ENCODE measurements at regions not wholly inside any gene's neighbourhood (a gene's known extent, or its start where the extent isn't known, plus 50 kb on each side); places are given as distances from the start of the nearest gene placed in this dataset.

- Histone ChIP-seq H3K79me2 (no peaks in the 10 kb centered on the region), H3K27ac (no peak overlapping the region), H3K4me2 (ENCODE audit: low read length) (no peak overlapping the region), H3K4me3 (ENCODE audit: low read depth, low read length) (no peak overlapping the region), H3K9me3 (ENCODE audit: control insufficient read depth, low read length) (no peaks in the 10 kb centered on the region), H3K27me3 (ENCODE audit: control insufficient read depth, insufficient read depth, low read length) (no peaks in the 10 kb centered on the region), H3K36me3 (ENCODE audit: control insufficient read depth, insufficient read depth, low read length) (no peaks in the 10 kb centered on the region), H3K9ac (no peak overlapping the region), H2AFZ (no peak overlapping the region), H3K4me1 (peaks cover 12% of the 10 kb centered on the region)
- TF ChIP-seq, protein P1, sequence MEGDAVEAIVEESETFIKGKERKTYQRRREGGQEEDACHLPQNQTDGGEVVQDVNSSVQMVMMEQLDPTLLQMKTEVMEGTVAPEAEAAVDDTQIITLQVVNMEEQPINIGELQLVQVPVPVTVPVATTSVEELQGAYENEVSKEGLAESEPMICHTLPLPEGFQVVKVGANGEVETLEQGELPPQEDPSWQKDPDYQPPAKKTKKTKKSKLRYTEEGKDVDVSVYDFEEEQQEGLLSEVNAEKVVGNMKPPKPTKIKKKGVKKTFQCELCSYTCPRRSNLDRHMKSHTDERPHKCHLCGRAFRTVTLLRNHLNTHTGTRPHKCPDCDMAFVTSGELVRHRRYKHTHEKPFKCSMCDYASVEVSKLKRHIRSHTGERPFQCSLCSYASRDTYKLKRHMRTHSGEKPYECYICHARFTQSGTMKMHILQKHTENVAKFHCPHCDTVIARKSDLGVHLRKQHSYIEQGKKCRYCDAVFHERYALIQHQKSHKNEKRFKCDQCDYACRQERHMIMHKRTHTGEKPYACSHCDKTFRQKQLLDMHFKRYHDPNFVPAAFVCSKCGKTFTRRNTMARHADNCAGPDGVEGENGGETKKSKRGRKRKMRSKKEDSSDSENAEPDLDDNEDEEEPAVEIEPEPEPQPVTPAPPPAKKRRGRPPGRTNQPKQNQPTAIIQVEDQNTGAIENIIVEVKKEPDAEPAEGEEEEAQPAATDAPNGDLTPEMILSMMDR (IDR thresholded peaks at IDR 0.05) = no peak
Measured at GRCh38 chr17:62899361-62899760, 66.7 kb upstream of the TANC2 start.

GRCh38 chr17:62898239-62898864, 67.7 kb upstream of the TANC2 start:
- H2AFZ ChIP-seq = peak overlapping the region; percentile 23
- no peak overlapping the region for H3K27ac ChIP-seq
- H3K4me2 ChIP-seq (ENCODE audit: low read length) = no peak overlapping the region
- H3K79me2 ChIP-seq = no peaks in the 10 kb centered on the region
- H3K27me3 ChIP-seq (ENCODE audit: control insufficient read depth, insufficient read depth, low read length) = no peaks in the 10 kb centered on the region
- TF ChIP-seq, protein P1 (IDR thresholded peaks at IDR 0.05) = no peak
- H3K4me1 ChIP-seq = peaks cover 12% of the 10 kb centered on the region
- no peak overlapping the region for H3K9ac ChIP-seq
- H3K4me3 ChIP-seq (ENCODE audit: low read depth, low read length) = no peak overlapping the region
- no peaks in the 10 kb centered on the region for H3K9me3 ChIP-seq (ENCODE audit: control insufficient read depth, low read length)
- no peaks in the 10 kb centered on the region for H3K36me3 ChIP-seq (ENCODE audit: control insufficient read depth, insufficient read depth, low read length)

DNA sequence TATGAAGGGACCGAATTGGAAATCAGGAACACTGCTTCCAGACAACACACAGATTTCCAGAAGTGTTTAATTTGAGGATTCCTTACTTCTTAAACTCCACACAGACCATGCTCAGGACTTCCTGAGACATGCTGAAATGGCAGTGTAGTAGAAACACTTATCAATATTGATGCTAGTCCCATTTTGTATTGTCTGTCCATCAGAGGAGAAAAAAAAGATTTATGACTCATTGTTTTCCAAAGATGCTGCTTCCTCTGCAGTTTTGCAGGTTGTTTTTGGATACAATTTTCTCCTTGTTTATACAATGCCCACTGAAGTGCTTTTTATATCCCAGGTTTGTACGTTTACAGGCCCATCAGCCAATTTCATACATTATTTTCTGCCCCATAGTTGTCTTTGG, 68.3 kb upstream of the TANC2 start:
- Histone ChIP-seq H3K4me2 (ENCODE audit: low read length) (no peak overlapping the region), H3K36me3 (ENCODE audit: control insufficient read depth, insufficient read depth, low read length) (no peaks in the 10 kb centered on the region), H3K4me3 (ENCODE audit: low read depth, low read length) (no peak overlapping the region), H3K9ac (no peak overlapping the region), H3K4me1 (peaks cover 17% of the 10 kb centered on the region), H3K27ac (no peak overlapping the region), H3K9me3 (ENCODE audit: control insufficient read depth, low read length) (no peaks in the 10 kb centered on the region), H3K27me3 (ENCODE audit: control insufficient read depth, insufficient read depth, low read length) (no peaks in the 10 kb centered on the region), H3K79me2 (no peaks in the 10 kb centered on the region), H2AFZ (peak overlapping the region; percentile 23)
- TF ChIP-seq, protein P1 (IDR thresholded peaks at IDR 0.05) = no peak

DNA sequence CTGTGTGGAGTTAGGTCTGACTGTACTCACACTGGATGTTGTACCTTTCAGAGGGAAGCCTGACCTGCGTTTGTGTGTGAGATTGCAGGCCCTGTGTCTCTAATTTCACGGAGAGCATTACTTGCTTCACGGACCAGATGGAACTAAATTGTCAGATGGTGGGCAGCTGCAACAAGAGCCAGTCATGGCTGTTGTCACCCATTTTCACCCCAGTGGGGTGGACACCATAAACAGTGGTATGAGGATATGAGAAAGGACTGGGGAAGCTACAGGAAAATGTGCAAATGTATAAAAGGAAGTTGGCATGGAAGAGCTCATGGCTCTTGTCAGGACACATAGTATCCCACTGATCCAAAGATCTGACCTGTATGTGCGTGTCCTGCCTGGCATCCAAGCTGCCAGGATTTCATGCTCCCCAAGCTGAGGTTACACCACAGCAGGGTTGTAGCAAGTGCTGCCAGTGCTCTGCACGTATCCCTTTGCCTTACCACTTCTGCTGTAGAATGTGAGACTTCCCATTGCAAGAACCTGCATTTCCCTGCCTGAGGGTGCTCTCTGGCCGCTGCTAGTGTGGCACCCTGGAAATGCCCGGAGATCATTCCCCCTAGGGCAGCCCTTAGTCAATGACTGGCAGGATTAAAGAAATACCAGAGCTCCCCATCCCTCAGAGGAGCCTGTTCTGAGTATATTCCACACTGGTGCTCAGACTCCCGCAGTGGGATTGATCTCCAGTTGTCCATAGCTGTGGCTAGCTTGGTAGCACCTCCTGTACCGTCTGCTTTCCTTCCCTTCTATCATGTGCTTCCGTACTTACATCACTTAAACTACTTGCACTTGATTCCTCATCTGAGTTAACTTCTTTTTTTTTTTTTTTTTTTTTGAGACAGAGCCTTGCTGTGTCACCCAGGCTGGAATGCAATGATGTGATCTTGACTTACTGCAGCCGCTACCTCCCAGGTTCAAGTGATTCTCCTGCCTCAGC, 70.4 kb upstream of the TANC2 start:
- Histone ChIP-seq H3K79me2 (no peaks in the 10 kb centered on the region), H3K4me3 (ENCODE audit: low read depth, low read length) (no peak overlapping the region), H3K9me3 (ENCODE audit: control insufficient read depth, low read length) (no peaks in the 10 kb centered on the region), H3K4me1 (peaks cover 30% of the 10 kb centered on the region), H3K9ac (no peak overlapping the region), H3K36me3 (ENCODE audit: control insufficient read depth, insufficient read depth, low read length) (no peaks in the 10 kb centered on the region), H3K27me3 (ENCODE audit: control insufficient read depth, insufficient read depth, low read length) (no peaks in the 10 kb centered on the region), H2AFZ (peak overlapping the region; percentile 63), H3K4me2 (ENCODE audit: low read length) (no peak overlapping the region), H3K27ac (peak overlapping the region; percentile 13)
- TF ChIP-seq, protein P1 (IDR thresholded peaks at IDR 0.05) = no peak
